D721Med (cell line): ENCODE measurements at regions not wholly inside any gene's neighbourhood (a gene's known extent, or its start where the extent isn't known, plus 50 kb on each side); places are given as distances from the start of the nearest gene placed in this dataset.

Experiments used
- DNase-seq: peaks from one replicate; pipeline ENCODE4 v3.0.0; 2011; ENCODE audit warnings: low spot score; ENCODE audit not compliant: insufficient read length
- FAIRE-seq: peaks from 2 replicates; lab custom pipeline; 2011; peaks lifted over from hg19 to GRCh38; lab: Jason Lieb, UNC
- TF ChIP-seq, protein P1 (sequence below): IDR thresholded peaks from 2 replicates; pipeline ENCODE4 v1.5.1; 2012; ENCODE audit warnings: mild to moderate bottlenecking, control low read depth; ENCODE audit not compliant: insufficient read depth; ENCODE audit errors: missing control alignments

DNA sequence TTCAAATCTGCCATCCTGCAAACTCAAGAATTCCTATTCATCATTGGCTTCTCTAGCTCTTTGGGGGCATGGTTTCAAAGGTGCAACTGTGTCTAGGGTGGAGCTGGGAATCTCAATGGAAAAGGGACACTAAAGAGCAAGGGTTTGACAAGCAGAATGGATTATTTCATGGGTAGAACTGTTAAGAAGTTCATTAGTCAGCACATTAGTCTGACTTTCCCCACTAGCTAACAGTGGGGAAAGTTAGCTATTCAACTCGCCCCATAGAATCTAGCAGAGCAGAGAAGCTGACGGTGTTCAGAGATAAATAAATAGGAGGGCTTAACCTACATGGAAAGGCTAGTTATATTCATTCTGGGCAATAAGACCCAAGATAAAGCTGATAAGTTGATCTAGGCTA, 153.9 kb downstream of the EMP1 start:
- FAIRE-seq (no peak), DNase-seq (no peak)
- TF ChIP-seq, protein P1, sequence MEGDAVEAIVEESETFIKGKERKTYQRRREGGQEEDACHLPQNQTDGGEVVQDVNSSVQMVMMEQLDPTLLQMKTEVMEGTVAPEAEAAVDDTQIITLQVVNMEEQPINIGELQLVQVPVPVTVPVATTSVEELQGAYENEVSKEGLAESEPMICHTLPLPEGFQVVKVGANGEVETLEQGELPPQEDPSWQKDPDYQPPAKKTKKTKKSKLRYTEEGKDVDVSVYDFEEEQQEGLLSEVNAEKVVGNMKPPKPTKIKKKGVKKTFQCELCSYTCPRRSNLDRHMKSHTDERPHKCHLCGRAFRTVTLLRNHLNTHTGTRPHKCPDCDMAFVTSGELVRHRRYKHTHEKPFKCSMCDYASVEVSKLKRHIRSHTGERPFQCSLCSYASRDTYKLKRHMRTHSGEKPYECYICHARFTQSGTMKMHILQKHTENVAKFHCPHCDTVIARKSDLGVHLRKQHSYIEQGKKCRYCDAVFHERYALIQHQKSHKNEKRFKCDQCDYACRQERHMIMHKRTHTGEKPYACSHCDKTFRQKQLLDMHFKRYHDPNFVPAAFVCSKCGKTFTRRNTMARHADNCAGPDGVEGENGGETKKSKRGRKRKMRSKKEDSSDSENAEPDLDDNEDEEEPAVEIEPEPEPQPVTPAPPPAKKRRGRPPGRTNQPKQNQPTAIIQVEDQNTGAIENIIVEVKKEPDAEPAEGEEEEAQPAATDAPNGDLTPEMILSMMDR: no peak

DNA sequence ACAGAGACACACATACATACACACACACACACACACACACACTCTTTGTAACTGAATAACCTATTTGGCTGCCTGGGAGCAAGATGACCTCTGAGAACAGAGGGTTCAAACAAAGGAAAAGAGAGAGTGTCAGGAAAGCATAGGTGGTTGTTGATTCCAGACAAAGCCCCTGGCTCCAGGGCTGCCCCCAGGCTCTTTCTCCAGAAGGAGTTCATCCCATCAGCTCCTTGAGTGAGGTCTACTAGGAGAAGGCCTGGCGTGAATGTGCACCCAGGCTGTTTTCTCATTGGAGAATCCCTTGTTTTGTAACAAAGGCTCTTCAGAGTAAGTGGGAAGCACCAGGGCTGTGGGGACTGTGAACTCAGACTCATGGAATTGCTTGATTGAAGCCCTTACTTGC, 151.9 kb downstream of the EMP1 start:
- DNase-seq (no peak), FAIRE-seq (no peak)
- TF ChIP-seq, protein P1: no peak

DNA sequence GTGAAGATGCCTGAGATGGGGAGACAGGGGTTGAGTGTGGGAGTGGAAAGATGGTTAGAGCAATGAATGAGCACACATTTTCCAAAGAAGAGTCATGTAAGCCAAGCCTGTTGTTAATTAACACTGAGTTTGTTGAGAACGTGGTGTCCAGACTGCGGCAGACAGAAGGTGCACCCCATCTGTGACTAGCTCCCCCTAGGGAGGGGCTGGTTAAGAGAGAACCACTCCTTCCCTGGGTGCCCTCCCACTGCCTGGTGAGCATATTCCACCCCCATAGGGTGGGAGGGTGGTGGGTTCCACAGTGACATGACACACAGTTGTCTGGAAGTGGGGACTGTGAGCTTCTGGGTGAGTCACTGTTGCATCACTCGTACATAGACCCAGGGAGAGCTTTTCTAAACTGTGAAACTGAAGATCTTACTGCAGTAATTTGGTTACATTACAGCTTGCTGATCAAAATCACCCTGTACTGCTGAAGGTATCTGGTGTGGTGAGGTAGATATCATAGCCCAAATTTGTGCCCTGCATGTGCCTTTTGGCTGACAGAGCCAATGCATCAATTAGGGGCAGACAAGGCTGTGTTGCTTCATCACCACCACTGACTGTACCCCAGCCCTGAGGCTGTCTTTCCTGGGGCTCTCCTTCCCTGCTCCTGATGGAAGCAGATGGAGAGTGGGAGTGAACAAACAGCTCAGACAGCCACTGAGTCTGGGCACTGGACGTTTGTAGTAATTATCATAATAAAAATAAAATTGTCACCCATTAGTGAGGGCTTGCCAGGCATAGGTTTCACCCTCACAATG, 150.9 kb downstream of the EMP1 start:
- no peak for DNase-seq
- no peak for FAIRE-seq
- TF ChIP-seq, protein P1: no peak

DNA sequence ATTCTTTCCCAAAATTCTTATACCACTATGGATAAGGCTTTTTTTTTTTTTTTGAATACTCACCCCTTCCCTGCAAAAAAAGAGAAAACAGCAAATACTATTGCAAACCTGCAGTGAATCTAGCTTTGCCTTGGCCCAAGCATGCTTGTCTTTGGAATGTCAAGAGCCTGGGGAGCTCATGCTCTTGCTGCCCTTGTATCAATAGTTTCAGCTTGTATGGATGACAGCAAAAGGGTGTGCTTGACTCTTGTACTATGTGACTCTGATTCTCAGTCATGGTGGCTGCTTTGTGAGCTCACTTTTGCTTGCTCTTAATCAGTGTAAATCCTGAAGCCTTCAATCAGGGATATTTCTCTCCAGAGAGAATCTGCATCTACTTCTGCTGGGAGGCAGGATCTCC, 149.2 kb downstream of the EMP1 start:
- TF ChIP-seq, protein P1: no peak
- DNase-seq: no peak
- FAIRE-seq: no peak

DNA sequence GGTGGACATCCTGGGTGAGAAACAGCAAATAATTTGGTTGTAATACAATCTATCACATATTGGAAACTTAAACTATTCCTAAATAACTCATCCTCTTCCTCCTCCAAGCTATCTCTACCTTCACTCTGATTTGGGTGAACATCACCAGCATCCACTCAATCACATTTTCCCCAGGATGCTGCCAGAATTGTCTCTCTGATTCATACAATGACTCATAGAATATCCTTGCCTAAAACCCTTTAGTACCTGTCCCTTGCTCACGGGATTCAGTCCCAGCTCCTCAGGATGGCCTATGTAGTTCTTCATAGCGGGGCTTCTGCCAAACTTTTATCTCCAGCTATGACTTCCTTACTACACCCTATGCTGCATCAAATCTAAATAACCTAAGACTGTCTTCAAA, 146.8 kb downstream of the EMP1 start:
- no peak for FAIRE-seq
- DNase-seq: no peak
- TF ChIP-seq, protein P1: no peak

DNA sequence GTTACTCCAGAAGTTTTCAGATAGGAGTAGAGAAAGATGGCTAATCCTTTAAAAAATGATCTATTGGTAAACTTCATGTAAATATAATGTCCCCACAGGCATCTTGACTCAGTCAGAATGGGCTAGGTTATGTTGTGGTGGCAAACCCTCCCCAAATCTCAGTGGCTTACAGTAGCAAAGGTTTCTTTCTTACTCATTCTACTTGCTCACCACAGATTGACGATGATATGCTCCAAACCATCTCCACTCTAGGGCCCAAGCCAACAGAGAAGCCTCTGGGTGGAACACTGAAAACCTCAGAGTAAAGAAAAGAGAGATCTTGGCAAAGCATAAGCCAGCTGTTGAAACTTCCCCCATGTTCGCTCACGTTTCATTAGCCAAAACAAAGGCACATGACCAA, 146.4 kb downstream of the EMP1 start:
- TF ChIP-seq, protein P1: no peak
- FAIRE-seq (no peak), DNase-seq (no peak)

DNA sequence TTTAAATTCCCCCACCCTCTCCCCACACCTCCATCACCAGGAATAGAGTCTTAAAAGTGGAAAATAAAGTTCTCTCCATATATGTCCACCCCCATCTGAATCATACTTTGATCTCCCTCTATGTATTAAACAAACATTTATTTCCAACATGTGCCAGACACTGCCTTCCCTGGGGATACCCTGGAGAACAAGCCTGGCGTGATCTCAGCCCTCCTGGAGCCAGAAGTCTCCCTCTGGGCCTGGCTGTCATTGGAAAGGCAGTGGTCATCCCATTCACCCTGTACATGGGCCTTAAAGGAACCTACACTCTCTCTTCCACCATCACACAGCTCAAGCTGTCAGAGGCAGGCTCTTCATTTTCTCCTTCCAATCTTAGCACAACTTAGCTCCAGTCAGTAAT, 143.6 kb downstream of the EMP1 start:
- TF ChIP-seq, protein P1: no peak
- FAIRE-seq (no peak), DNase-seq (no peak)
